ENCODE measurements at regions not wholly inside any gene's neighbourhood (a gene's known extent, or its start where the extent isn't known, plus 50 kb on each side); places are given as distances from the start of the nearest gene placed in this dataset.

- WGBS, 2 donors = 66 to 83% methylated on average over 1 of the region's 1 CpG
- Histone ChIP-seq H3K27me3 (no peaks in the 10 kb centered on the region), H3K27ac (no peak overlapping the region), H3K4me1 (no peaks in the 10 kb centered on the region), H3K4me3 (no peak overlapping the region), H3K9me3 (no peaks in the 10 kb centered on the region), H3K36me3 (no peaks in the 10 kb centered on the region)
- intact Hi-C loops (cut with DNase I) = loop anchor here (2.0 to 10.0 kb wide), 7 partner anchors 728 to 798 kb away; partner anchors contain the start of gene RASGEF1B (in 1 of the 10)
- ATAC-seq = no peak
- no peak for DNase-seq
- no peak for TF ChIP-seq CTCF (IDR thresholded peaks at IDR 0.05)
Measured at GRCh38 chr4:82200046-82200445, 173.7 kb downstream of the HNRNPD start.

GRCh38 chr4:82194329-82194728 is 179.5 kb downstream of the HNRNPD start:
- ATAC-seq (no peak), DNase-seq (no peak)
- Histone ChIP-seq H3K4me3 (no peak overlapping the region), H3K36me3 (no peaks in the 10 kb centered on the region), H3K9me3 (peaks cover 0 to 6% (median 0%) of the 10 kb centered on the region in 11 donors), H3K27ac (no peak overlapping the region), H3K4me1 (no peaks in the 10 kb centered on the region), H3K27me3 (no peaks in the 10 kb centered on the region)
- intact Hi-C loops (cut with DNase I) = no loop called here
- 76 to 80% methylated on average over 4 of the region's 4 CpGs for WGBS, 2 donors
- TF ChIP-seq CTCF (IDR thresholded peaks at IDR 0.05) = no peak

DNA sequence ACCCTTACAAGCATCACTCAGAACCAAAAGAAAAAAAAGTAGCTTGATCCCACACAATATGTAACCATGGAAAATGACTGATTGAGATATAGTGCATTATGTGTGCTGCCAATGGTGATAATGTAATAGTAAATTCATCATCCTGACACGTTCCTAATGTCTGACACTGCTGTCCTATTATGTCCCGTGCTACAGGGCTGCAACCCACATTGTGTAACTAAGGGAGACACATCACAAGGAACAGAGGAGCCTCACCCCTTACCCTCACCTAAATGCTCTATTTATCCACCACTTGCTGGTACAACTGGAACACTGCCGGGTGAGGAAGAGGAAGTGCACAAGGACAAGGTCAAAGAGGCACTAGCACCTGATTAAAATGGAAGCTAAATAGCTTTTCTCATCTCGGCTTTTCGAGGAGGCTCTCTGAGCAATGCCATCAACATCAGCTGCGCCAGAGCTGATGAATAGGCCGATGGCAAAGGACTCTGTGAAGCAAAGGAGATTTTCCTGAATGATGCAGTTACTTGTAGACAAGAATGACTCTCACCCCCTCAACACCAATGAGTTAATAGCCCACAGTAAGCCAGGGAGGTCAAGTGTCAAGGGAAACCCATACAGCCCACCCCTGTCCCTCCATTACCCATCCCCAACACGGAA is 181.6 kb downstream of the HNRNPD start:
- TF ChIP-seq CTCF (IDR thresholded peaks at IDR 0.05) = no peak
- H3K27ac ChIP-seq = no peak overlapping the region
- ATAC-seq (no peak), DNase-seq (no peak)
- no peaks in the 10 kb centered on the region for H3K36me3 ChIP-seq
- intact Hi-C loops (cut with DNase I) = no loop called here
- no peaks in the 10 kb centered on the region for H3K4me1 ChIP-seq
- 58 to 64% methylated on average over 8 of the region's 8 CpGs for WGBS, 2 donors
- H3K9me3 ChIP-seq = peaks cover 0 to 10% (median 0%) of the 10 kb centered on the region in 11 donors
- H3K27me3 ChIP-seq = no peaks in the 10 kb centered on the region
- H3K4me3 ChIP-seq = no peak overlapping the region

GRCh38 chr4:82181789-82182188 is 192.0 kb downstream of the HNRNPD start:
- Histone ChIP-seq H3K36me3 (no peaks in the 10 kb centered on the region), H3K4me1 (no peaks in the 10 kb centered on the region), H3K9me3 (no peaks in the 10 kb centered on the region), H3K27ac (no peak overlapping the region), H3K4me3 (no peak overlapping the region), H3K27me3 (no peaks in the 10 kb centered on the region)
- ATAC-seq (no peak), DNase-seq (no peak)
- WGBS, 2 donors = 89 to 94% methylated on average over 3 of the region's 3 CpGs
- intact Hi-C loops (cut with DNase I) = no loop called here
- no peak for TF ChIP-seq CTCF (IDR thresholded peaks at IDR 0.05)

All from heart right ventricle (tissue), 16 donors.